ENCODE measurements at regions not wholly inside any gene's neighbourhood (a gene's known extent, or its start where the extent isn't known, plus 50 kb on each side); places are given as distances from the start of the nearest gene placed in this dataset.
A peak's percentile ranks its signal among the peaks of the same experiment; 100 is the strongest.

DNA sequence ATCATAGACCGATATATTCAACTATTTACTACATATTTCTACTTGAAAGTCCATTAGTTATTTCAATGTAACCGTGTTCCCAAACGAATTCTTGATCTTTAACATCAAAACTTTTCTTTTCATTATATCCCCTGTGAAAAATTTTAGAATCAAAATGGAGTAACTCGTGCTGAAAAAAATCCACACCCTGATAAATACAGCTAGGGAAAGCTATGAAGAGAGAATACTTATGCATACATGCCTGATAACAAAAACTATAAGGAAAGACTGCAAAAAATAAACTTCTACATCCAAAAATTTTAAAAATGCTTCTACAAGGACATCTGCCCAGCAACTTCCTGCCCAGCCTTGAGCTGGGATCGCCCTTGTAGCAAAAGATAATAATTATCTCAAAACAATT, 2458.3 kb upstream of the PCDH20 start:
- TF ChIP-seq, protein P1, sequence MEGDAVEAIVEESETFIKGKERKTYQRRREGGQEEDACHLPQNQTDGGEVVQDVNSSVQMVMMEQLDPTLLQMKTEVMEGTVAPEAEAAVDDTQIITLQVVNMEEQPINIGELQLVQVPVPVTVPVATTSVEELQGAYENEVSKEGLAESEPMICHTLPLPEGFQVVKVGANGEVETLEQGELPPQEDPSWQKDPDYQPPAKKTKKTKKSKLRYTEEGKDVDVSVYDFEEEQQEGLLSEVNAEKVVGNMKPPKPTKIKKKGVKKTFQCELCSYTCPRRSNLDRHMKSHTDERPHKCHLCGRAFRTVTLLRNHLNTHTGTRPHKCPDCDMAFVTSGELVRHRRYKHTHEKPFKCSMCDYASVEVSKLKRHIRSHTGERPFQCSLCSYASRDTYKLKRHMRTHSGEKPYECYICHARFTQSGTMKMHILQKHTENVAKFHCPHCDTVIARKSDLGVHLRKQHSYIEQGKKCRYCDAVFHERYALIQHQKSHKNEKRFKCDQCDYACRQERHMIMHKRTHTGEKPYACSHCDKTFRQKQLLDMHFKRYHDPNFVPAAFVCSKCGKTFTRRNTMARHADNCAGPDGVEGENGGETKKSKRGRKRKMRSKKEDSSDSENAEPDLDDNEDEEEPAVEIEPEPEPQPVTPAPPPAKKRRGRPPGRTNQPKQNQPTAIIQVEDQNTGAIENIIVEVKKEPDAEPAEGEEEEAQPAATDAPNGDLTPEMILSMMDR (IDR thresholded peaks at IDR 0.05; ENCODE audit: poor library complexity), result no peak
- TF ChIP-seq EZH2phosphoT487 (IDR thresholded peaks at IDR 0.05; ENCODE audit: low read depth, severe bottlenecking, unreplicated experiment), result no peak
- no peak for TF ChIP-seq EZH2 (IDR thresholded peaks at IDR 0.05; ENCODE audit: borderline replicate concordance)
- no peaks in the 10 kb centered on the region for H3K4me1 ChIP-seq (ENCODE audit: insufficient read depth)
- 88% methylated on average over 5 of the region's 5 CpGs for WGBS (ENCODE audit: low lambda C conversion rate, missing lambda C conversion rate)

GRCh38 chr13:63864171-63864902, 2448.7 kb upstream of the PCDH20 start:
- Histone ChIP-seq H3K79me2 (no peaks in the 10 kb centered on the region), H3K4me2 (no peak overlapping the region), H3K9me3 (ENCODE audit: low read depth) (no peaks in the 10 kb centered on the region), H2AFZ (no peak overlapping the region), H3K27me3 (no peaks in the 10 kb centered on the region), H3K9me2 (replicated peaks; ENCODE audit: insufficient read depth) (no peaks in the 10 kb centered on the region), H3K4me3 (no peak overlapping the region), H3K36me3 (replicated peaks; ENCODE audit: insufficient read depth, low read depth) (no peaks in the 10 kb centered on the region), H3K27ac (no peak overlapping the region), H4K20me1 (ENCODE audit: insufficient read depth, poor library complexity, severe bottlenecking) (no peaks in the 10 kb centered on the region), H3K4me1 (ENCODE audit: insufficient read depth) (no peaks in the 10 kb centered on the region)
- TF ChIP-seq EZH2phosphoT487 (IDR thresholded peaks at IDR 0.05; ENCODE audit: low read depth, severe bottlenecking, unreplicated experiment) (no peak), EZH2 (IDR thresholded peaks at IDR 0.05; ENCODE audit: borderline replicate concordance) (no peak)
- TF ChIP-seq, protein P1 (IDR thresholded peaks at IDR 0.05; ENCODE audit: poor library complexity), result no peak
- WGBS (ENCODE audit: low lambda C conversion rate, missing lambda C conversion rate), result 87% methylated on average over 3 of the region's 3 CpGs
- no peak for DNase-seq (ENCODE audit: low spot score)

More for the DNA sequence above, 2458.3 kb upstream of the PCDH20 start:
- Histone ChIP-seq H3K4me2 (no peak overlapping the region), H3K27ac (no peak overlapping the region), H3K27me3 (no peaks in the 10 kb centered on the region), H4K20me1 (ENCODE audit: insufficient read depth, poor library complexity, severe bottlenecking) (no peaks in the 10 kb centered on the region), H3K4me3 (no peak overlapping the region), H3K79me2 (no peaks in the 10 kb centered on the region), H3K9me2 (replicated peaks; ENCODE audit: insufficient read depth) (no peaks in the 10 kb centered on the region), H2AFZ (no peak overlapping the region), H3K36me3 (replicated peaks; ENCODE audit: insufficient read depth, low read depth) (no peaks in the 10 kb centered on the region), H3K9me3 (ENCODE audit: low read depth) (no peaks in the 10 kb centered on the region)
- DNase-seq (ENCODE audit: low spot score), result no peak

GRCh38 chr13:63855457-63856118, 2439.9 kb upstream of the PCDH20 start:
- H3K9me3 ChIP-seq (ENCODE audit: low read depth), result no peaks in the 10 kb centered on the region
- H3K4me2 ChIP-seq, result peak overlapping the region; percentile 2
- H3K36me3 ChIP-seq (replicated peaks; ENCODE audit: insufficient read depth, low read depth), result no peaks in the 10 kb centered on the region
- H3K4me1 ChIP-seq (ENCODE audit: insufficient read depth), result no peaks in the 10 kb centered on the region
- H3K79me2 ChIP-seq, result no peaks in the 10 kb centered on the region
- no peak for DNase-seq (ENCODE audit: low spot score)
- no peak for TF ChIP-seq EZH2 (IDR thresholded peaks at IDR 0.05; ENCODE audit: borderline replicate concordance)
- TF ChIP-seq EZH2phosphoT487 (IDR thresholded peaks at IDR 0.05; ENCODE audit: low read depth, severe bottlenecking, unreplicated experiment), result no peak
- TF ChIP-seq, protein P1 (IDR thresholded peaks at IDR 0.05; ENCODE audit: poor library complexity), result no peak
- WGBS (ENCODE audit: low lambda C conversion rate, missing lambda C conversion rate), result 56% methylated on average over 7 of the region's 7 CpGs
- no peak overlapping the region for H3K4me3 ChIP-seq
- H4K20me1 ChIP-seq (ENCODE audit: insufficient read depth, poor library complexity, severe bottlenecking), result no peaks in the 10 kb centered on the region
- no peaks in the 10 kb centered on the region for H3K9me2 ChIP-seq (replicated peaks; ENCODE audit: insufficient read depth)
- H3K27me3 ChIP-seq, result no peaks in the 10 kb centered on the region
- peak overlapping the region; percentile 1 for H2AFZ ChIP-seq
- no peak overlapping the region for H3K27ac ChIP-seq

Data from hepatocyte (in vitro differentiated cells).